ENCODE measurements at regions not wholly inside any gene's neighbourhood (a gene's known extent, or its start where the extent isn't known, plus 50 kb on each side); places are given as distances from the start of the nearest gene placed in this dataset. TPM values are rescaled to one million over a fixed set of nuclear protein-coding genes. Genes with fewer than 3 reads are reported as not detected.

GRCh38 chr13:103133556-103133955 lies 67.3 kb upstream of the SLC10A2 start:
- ChIA-PET CTCF (interaction anchor here (1.3 kb wide), 1 partner anchor 217 kb away, joined by 3 read pairs; no protein-coding TSS in a partner anchor), POLR2A (no interaction called here)
- TF ChIP-seq CTCF (IDR thresholded peaks at IDR 0.05; ENCODE audit: insufficient read depth, low read depth, low read length), result no peak
- Histone ChIP-seq H3K36me3 (ENCODE audit: control insufficient read depth, insufficient read depth, low read length) (no peaks in the 10 kb centered on the region), H3K4me3 (ENCODE audit: low read depth, low read length) (no peak overlapping the region), H3K27me3 (ENCODE audit: control insufficient read depth, insufficient read depth, low read length) (no peaks in the 10 kb centered on the region)
- no peak for DNase-seq (ENCODE audit: low read depth)

DNA sequence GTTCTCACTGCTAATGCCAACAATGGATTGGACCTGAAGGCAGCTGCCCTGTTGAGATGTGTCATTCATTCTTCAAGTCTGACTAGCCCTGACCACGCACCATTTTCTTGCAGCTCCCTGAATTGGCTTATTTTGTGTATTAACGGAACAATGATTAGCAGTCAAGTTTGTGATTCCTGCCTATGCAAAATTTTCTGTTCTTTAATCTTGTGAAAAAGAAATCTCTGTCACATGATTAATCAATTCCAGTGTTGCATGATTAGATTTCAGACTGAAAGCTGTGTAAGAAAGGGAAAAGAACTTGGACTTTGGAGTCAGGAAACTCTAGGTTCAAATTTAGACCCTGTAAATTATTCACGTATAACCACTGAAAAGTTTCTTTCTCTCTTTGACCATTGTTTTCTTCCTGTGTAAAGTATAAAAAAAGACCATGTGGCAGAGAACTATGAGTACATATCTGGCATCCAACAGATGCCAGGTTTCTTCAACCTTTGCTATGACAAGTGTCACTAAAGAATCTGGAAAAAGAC lies 64.5 kb upstream of the SLC10A2 start:
- no peak for TF ChIP-seq CTCF (IDR thresholded peaks at IDR 0.05; ENCODE audit: insufficient read depth, low read depth, low read length)
- DNase-seq (ENCODE audit: low read depth), result no peak
- H3K27me3 ChIP-seq (ENCODE audit: control insufficient read depth, insufficient read depth, low read length), result no peaks in the 10 kb centered on the region
- no peaks in the 10 kb centered on the region for H3K36me3 ChIP-seq (ENCODE audit: control insufficient read depth, insufficient read depth, low read length)
- ChIA-PET POLR2A (no interaction called here), CTCF (interaction anchor here (1.2 kb wide), 1 partner anchor 10 kb away, joined by 4 read pairs; no protein-coding TSS in a partner anchor)
- no peak overlapping the region for H3K4me3 ChIP-seq (ENCODE audit: low read depth, low read length)

DNA sequence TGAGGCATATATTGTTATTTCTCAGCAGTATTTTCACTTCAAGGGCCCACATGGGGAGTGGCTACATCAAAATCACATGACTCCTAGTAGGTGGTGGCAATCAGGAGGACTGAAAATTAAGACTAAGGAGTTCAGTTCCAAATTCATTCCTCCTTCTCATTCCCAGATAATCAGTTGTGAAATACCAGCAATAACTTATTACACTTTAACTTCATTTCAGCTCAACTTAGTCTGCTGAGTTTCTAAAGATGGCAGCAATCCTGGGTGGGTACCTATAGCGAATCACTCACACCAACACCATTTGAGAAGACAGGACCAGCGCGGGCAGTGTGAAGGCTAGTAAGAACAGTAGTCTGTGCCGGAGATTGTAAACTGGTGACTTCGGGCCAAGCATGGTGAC lies 63.9 kb upstream of the SLC10A2 start:
- POLR2A ChIA-PET, result no interaction called here
- Histone ChIP-seq H3K27me3 (ENCODE audit: control insufficient read depth, insufficient read depth, low read length) (no peaks in the 10 kb centered on the region), H3K36me3 (ENCODE audit: control insufficient read depth, insufficient read depth, low read length) (no peaks in the 10 kb centered on the region), H3K4me3 (ENCODE audit: low read depth, low read length) (no peak overlapping the region)
- CTCF ChIA-PET, result no interaction called here
- no peak for TF ChIP-seq CTCF (IDR thresholded peaks at IDR 0.05; ENCODE audit: insufficient read depth, low read depth, low read length)
- no peak for DNase-seq (ENCODE audit: low read depth)

Small RNA genes lying in the stretch of these regions (small RNA-seq; reads per million reads assigned to genes)
- gene RF00402 (ENCODE audit: insufficient read length, low read depth, low replicate concordance) (not detected), gene RF02090 (ENCODE audit: insufficient read length, low read depth, low replicate concordance) (not detected), gene RF02091 (ENCODE audit: insufficient read length, low read depth, low replicate concordance) (not detected), gene RNA5SP38 (ENCODE audit: insufficient read length, low read depth, low replicate concordance) (not detected)

All from BJ (cell line).